Choroid plexus epithelial cell (primary cell): ENCODE measurements at regions not wholly inside any gene's neighbourhood (a gene's known extent, or its start where the extent isn't known, plus 50 kb on each side); places are given as distances from the start of the nearest gene placed in this dataset.

ENCODE experiments used
- DNase-seq: peaks from one replicate; pipeline ENCODE4 v3.0.0-alpha.2; 2010; ENCODE audit warnings: low read depth
- H3K4me3 ChIP-seq: 2 replicates; pipeline ENCODE4 v1.5.1; 2011; ENCODE audit warnings: low read depth, mild to moderate bottlenecking, control low read depth, low read length, moderate library complexity
- TF ChIP-seq, protein P1 (sequence below): conservative IDR thresholded peaks from 2 replicates; pipeline ENCODE4 v1.5.1; 2011; ENCODE audit warnings: low read depth, mild to moderate bottlenecking, control low read depth, inconsistent platforms, low read length, moderate library complexity

DNA sequence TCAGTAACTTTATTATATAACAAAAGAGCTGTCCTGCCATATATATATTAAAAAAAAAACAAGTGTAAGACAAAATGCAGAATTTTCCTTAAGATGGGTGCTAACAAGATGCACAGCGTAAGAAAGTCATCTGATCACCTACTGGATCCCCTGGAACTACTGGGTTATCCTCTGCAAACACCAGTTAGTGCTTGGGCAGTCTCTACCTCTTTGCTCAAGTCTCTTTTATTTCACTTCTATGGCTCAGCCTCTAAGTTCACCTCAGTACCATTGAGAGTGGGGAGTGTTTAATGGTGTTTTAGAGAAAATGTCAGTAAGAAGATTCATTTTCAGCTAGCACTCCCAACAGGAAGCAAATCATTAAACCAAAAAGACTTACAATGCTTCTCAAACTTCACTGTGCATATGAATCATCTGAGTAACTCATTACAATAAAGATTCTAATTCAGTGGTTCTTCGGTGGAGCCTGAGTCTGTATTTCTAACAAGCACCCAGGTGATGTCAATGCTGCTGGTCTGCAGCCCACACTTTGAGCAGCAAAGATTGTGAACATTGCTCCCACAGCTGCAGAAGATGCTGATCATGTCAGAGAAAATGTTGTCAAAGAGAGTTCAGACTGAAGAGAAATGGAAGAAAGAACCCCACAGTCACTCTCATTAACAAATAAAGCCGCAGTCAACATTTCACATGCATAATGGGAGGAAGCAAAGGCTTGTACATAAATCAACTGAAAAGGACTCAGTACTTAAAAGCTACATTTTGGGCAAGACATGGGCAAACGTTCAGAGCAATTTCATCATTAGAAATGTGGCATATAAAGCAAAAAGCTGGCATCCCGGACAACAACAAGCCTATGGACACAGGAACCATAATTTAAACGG lies 227.1 kb upstream of the ATP11B start:
- no peak for DNase-seq
- TF ChIP-seq, protein P1, sequence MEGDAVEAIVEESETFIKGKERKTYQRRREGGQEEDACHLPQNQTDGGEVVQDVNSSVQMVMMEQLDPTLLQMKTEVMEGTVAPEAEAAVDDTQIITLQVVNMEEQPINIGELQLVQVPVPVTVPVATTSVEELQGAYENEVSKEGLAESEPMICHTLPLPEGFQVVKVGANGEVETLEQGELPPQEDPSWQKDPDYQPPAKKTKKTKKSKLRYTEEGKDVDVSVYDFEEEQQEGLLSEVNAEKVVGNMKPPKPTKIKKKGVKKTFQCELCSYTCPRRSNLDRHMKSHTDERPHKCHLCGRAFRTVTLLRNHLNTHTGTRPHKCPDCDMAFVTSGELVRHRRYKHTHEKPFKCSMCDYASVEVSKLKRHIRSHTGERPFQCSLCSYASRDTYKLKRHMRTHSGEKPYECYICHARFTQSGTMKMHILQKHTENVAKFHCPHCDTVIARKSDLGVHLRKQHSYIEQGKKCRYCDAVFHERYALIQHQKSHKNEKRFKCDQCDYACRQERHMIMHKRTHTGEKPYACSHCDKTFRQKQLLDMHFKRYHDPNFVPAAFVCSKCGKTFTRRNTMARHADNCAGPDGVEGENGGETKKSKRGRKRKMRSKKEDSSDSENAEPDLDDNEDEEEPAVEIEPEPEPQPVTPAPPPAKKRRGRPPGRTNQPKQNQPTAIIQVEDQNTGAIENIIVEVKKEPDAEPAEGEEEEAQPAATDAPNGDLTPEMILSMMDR: no peak
- H3K4me3 ChIP-seq: no peak overlapping the region

DNA sequence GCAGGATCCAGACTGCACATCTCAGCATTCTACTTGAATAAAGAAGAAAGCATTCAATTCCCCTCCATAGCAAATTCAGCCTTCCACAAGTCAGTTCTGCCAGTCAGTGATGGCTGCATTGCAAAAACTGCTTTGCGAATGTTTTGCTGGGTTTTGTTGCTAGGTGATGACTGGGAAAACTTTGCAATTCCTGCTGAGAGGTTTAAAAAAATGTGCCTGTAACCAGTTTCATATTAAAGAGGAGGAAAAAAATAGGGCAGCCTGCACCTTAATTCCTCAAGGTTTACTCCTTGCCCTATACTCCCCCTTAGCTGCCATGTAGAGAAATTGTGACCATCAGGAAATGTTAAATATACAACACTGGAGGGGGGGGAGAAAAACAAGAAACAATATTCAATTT lies 225.6 kb upstream of the ATP11B start:
- TF ChIP-seq, protein P1: no peak
- no peak overlapping the region for H3K4me3 ChIP-seq
- peak; percentile 12 for DNase-seq

DNA sequence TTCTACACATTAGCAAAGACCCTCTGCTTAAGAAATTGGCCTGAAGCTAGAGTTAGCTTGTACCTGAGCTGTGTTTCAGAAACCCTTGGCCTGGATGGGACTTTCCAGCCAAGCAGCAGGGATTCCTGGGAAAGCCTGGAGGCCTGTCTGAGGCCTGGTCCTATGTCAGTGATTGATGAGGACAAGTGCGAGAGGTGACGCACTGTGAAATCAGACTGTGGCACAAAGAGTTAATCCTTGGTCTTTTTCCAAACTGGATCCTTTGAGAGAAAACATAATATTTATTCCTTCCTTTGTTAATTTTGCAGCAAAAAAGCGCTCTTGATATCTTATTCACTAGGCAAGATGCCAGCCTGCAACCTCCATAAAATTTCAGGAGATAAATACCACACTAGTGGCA lies 225.0 kb upstream of the ATP11B start:
- no peak overlapping the region for H3K4me3 ChIP-seq
- TF ChIP-seq, protein P1: no peak
- DNase-seq: no peak

DNA sequence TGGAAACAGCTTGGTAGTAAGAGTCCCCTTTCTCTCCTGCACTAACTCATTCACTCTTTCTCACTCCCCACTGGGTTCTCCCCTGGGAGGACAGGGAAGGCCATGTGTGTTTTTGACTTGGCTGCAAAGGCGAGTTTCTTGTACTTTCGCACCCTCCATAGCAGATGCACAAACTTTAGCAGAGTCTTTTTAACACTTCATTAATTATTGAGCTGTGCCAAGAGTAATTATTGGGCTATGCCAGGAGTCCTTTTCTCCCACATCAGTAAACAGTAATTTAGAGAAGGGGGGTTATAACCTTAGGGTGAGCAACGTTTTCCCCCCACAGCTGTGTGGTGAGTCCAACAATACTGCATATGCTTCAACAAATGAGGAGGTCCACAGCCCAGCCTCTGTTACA lies 224.4 kb upstream of the ATP11B start:
- TF ChIP-seq, protein P1: no peak
- no peak for DNase-seq
- no peak overlapping the region for H3K4me3 ChIP-seq

DNA sequence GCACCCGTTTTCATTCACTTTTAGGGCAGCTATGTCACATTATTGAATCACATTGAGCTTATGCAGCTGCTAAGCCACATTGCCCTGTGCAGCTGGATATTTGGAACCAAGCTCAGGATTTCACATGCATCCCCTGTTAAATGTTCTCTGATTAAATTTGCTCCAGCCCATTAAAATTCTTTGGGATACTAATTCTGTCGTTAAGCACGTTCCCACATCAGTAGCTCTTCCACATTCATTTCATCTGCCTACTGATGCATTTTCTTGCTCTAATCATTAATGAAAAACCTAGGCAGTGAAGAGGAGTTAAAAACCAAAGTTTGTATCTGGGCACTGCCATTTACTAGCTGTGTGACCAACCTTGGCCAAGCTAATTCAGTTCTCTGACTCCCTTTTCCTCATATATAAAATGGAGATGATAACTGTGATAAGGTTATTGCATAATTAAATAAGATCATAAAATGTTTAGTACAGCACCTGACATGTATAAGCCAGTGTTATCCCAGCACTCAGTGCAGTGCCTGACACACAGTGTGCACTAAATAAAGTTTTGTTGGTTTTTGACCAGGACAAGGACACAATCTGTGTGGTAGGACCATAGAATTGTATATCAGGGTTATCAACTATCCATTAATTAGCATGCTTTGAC lies 222.2 kb upstream of the ATP11B start:
- TF ChIP-seq, protein P1: no peak
- DNase-seq: no peak
- no peak overlapping the region for H3K4me3 ChIP-seq

DNA sequence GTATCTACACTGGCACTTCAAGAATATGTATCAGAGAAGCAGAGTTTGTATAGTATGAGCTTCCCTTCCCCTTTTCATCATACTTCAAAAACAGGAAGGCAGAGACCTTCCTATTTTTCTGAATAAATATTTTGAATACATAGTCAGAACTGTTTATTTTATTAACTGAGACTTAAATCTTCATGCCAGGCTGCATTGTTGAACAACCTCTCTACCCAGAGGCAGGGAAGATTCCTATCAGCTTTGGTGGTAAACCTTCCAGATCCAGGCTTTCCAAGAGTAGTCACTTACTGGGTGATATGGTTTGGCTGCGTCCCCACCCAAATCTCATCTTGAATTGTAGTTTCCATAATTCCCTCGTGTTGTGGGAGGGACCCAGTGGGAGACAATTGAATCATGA lies 217.4 kb upstream of the ATP11B start:
- no peak overlapping the region for H3K4me3 ChIP-seq

More for the DNA sequence above, 217.4 kb upstream of the ATP11B start:
- TF ChIP-seq, protein P1: no peak
- DNase-seq: no peak
